ENCODE measurements at regions not wholly inside any gene's neighbourhood (a gene's known extent, or its start where the extent isn't known, plus 50 kb on each side); places are given as distances from the start of the nearest gene placed in this dataset.
A peak's percentile ranks its signal among the peaks of the same experiment; 100 is the strongest.

DNA sequence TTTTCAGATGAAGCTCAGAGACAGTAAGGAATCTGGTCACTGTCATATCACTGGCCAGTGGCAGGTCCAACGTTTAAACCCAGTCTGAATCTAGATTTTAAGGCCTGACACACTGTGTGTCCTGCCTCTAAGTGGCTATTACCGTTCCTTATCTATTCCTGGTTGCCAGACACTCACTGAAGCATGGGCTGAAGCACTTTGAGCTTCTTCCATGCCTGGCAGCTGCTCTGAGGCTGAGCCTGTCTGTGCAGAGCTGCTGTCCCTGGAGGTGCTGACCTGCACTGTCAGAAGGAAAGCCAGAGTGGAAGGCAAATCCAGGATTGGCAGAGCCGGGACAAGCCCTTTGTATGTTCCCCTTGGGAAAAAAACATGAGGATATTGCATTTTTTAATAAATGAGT is 109.2 kb upstream of the SLC7A1 start:
- no peak for DNase-seq (ENCODE audit: low read depth)

DNA sequence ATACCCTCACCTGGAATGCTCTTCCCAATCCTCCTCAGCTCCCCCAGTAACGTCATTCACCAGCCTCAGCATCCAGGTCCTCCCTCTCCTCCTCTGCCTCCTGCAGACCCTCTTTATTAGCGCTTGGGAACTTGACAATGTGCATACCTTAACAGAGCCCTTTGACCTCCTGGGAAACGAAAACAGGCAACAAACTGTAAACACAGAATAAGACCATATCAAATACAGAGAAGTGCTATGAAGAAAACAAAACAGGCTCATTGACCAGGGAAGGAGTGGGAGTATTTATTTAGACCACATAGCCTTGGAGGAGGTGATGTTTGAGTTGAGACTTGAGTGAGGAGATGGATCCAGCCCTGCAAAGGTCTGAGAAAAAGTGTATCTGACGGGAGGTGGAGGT is 107.9 kb upstream of the SLC7A1 start:
- no peak overlapping the region for H3K4me3 ChIP-seq (ENCODE audit: low read depth, low read length)
- DNase-seq (ENCODE audit: low read depth) = no peak

More for the DNA sequence above, 109.2 kb upstream of the SLC7A1 start:
- H3K4me3 ChIP-seq (ENCODE audit: low read depth, low read length) = no peak overlapping the region
- TF ChIP-seq, protein P1, sequence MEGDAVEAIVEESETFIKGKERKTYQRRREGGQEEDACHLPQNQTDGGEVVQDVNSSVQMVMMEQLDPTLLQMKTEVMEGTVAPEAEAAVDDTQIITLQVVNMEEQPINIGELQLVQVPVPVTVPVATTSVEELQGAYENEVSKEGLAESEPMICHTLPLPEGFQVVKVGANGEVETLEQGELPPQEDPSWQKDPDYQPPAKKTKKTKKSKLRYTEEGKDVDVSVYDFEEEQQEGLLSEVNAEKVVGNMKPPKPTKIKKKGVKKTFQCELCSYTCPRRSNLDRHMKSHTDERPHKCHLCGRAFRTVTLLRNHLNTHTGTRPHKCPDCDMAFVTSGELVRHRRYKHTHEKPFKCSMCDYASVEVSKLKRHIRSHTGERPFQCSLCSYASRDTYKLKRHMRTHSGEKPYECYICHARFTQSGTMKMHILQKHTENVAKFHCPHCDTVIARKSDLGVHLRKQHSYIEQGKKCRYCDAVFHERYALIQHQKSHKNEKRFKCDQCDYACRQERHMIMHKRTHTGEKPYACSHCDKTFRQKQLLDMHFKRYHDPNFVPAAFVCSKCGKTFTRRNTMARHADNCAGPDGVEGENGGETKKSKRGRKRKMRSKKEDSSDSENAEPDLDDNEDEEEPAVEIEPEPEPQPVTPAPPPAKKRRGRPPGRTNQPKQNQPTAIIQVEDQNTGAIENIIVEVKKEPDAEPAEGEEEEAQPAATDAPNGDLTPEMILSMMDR (IDR thresholded peaks at IDR 0.05; ENCODE audit: insufficient read depth, low read length) = no peak

DNA sequence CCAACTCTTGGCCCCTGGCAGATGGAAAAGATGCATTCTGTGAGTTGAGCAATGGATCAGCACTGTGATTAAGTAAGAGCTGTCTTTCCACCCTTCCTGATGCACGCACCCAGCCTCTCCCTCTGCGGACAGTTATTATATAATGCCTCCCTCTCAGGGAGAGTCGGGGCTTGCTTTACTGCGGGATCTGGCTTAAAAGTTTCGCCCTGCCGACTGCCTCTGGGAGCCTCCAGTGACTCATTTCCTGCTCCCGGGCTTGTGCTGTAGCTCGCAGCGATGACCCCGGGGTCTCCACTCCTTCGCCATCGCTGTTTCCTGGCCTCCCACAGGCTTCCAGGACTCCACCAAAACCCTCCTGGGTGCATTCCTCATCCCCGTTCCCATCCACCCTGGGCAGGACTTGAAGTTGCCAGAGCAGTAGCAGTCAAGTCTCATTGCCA is 107.4 kb upstream of the SLC7A1 start:
- TF ChIP-seq, protein P1 (IDR thresholded peaks at IDR 0.05; ENCODE audit: insufficient read depth, low read length) = no peak
- DNase-seq (ENCODE audit: low read depth) = peak; percentile 92
- no peak overlapping the region for H3K4me3 ChIP-seq (ENCODE audit: low read depth, low read length)

More for the DNA sequence above, 107.9 kb upstream of the SLC7A1 start:
- TF ChIP-seq, protein P1 (IDR thresholded peaks at IDR 0.05; ENCODE audit: insufficient read depth, low read length) = no peak

DNA sequence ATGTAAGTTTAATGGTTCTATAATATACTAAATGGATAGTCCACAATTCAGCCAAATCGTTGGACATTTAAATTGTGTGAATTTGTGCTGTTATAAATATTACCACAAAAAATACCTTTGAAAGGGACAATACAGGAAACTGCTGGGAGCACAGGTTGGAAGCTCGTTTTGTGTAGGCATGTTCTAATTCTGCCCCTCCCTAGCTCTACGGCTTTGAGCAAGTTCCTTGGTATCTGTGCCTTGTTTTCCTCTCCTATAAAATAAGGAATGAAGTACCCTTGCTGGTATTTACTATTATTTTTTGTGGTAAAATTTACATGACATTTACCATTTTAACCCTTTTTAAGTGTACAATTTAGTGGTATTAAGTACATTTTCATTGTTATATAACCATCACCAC is 102.6 kb upstream of the SLC7A1 start:
- H3K4me3 ChIP-seq (ENCODE audit: low read depth, low read length) = no peak overlapping the region
- TF ChIP-seq, protein P1 (IDR thresholded peaks at IDR 0.05; ENCODE audit: insufficient read depth, low read length) = no peak
- no peak for DNase-seq (ENCODE audit: low read depth)

DNA sequence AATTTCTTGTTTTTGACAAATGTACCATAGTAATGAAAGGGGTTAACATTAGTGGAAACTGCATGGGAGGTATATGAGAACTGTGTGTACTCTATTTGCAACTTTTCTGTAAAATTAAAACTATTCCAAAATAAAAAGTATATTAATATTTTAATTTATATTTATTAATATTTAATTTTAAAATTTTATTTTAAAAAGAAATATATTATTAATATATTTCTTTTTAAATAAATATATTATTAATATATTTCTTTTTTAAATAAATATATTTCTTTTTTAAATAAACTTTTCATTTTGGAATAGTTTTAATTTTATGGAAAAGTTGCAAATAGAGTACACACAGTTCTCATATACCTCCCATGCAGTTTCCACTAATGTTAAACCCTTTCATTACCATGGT is 101.1 kb upstream of the SLC7A1 start:
- TF ChIP-seq, protein P1 (IDR thresholded peaks at IDR 0.05; ENCODE audit: insufficient read depth, low read length) = no peak
- DNase-seq (ENCODE audit: low read depth) = no peak

DNA sequence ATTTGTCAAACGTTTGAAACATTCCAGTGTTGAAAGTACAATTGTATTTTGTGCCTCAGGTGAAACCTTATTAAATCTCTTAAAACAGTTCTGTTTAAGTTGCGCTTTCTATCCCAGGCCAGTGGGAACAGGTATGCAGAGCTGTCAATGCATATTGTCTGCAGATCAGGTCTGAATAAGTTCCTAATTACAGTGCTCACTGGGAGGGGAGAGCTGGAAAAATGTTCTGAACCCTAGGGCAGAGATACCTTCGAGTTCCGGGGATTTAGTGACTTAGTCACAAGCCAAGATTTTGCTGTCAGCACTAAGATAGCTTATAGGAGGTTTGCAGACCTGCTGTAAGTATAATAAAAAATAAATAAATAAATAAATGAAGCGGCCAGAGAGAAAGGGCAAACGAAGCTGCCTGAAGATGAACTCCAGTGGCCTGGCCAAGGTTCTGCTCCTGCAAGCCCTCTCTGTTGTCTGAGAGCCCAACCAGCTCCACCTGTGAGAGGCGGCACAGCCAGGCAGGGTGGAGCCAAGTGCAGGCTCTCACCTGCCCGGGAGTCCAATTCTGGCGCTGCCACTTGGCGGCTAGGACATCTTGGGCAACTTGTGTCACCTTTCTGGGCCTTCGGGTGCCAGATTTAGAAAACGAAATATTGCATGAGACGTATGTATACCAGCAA is 97.9 kb upstream of the SLC7A1 start:
- no peak for DNase-seq (ENCODE audit: low read depth)
- no peak overlapping the region for H3K4me3 ChIP-seq (ENCODE audit: low read depth, low read length)
- TF ChIP-seq, protein P1 (IDR thresholded peaks at IDR 0.05; ENCODE audit: insufficient read depth, low read length) = no peak

More for the DNA sequence above, 101.1 kb upstream of the SLC7A1 start:
- no peak overlapping the region for H3K4me3 ChIP-seq (ENCODE audit: low read depth, low read length)

DNA sequence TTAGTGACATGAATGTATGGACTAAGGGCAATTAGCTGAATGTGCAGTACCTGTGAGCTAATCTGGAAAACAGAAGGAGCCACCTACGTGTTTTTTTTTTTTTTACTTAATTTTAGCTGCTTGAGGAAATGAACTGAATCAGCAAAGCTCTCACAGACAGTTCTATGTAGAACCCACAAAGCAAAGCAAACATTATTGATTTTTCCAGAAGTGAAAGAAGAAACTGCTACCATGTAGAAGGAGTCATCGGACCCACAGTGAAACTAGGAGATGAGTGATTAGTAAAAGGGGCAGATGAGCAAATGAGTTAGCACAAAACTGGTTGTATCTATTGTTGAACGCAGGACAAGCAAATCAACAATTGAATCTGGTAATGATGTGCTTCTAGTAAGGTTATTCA is 94.1 kb upstream of the SLC7A1 start:
- no peak overlapping the region for H3K4me3 ChIP-seq (ENCODE audit: low read depth, low read length)
- no peak for DNase-seq (ENCODE audit: low read depth)
- TF ChIP-seq, protein P1 (IDR thresholded peaks at IDR 0.05; ENCODE audit: insufficient read depth, low read length) = no peak
